Neural progenitor cell (in vitro differentiated cells): ENCODE measurements at regions not wholly inside any gene's neighbourhood (a gene's known extent, or its start where the extent isn't known, plus 50 kb on each side); places are given as distances from the start of the nearest gene placed in this dataset.
"Not testable (repeated sequence)": the region's sequence is repeated elsewhere in the genome, so short reads cannot be mapped to it uniquely, and the experiment has no call there.

Experiments
- DNase-seq: peaks from one replicate; pipeline ENCODE4 v3.0.0-alpha.2; 2016; ENCODE audit warnings: low spot score
- H2AFZ ChIP-seq: fragments of 200-600 bp; sonication (generic); replicated peaks from 2 replicates; pipeline ENCODE4 v1.6.1; 2016; ENCODE audit warnings: antibody characterized with exemption
- H3F3A ChIP-seq: fragments of 200-600 bp; sonication (generic); 2 replicates; pipeline ENCODE4 v1.6.1; 2016; ENCODE audit warnings: antibody characterized with exemption, low read depth
- H3K27ac ChIP-seq: fragments of 200-600 bp; sonication (generic); 2 replicates; pipeline ENCODE4 v1.5.1; 2016; ENCODE audit warnings: mild to moderate bottlenecking
- H3K27me3 ChIP-seq: fragments of 200-600 bp; sonication (generic); 2 replicates; pipeline ENCODE4 v1.6.1; 2016; ENCODE audit warnings: mild to moderate bottlenecking, moderate library complexity
- H3K36me3 ChIP-seq: fragments of 200-600 bp; sonication (generic); 2 replicates; pipeline ENCODE4 v1.5.1; 2016
- H3K4me1 ChIP-seq: fragments of 200-600 bp; sonication (generic); 2 replicates; pipeline ENCODE4 v1.6.1; 2016; ENCODE audit warnings: mixed run types
- H3K4me2 ChIP-seq: fragments of 200-600 bp; sonication (generic); 2 replicates; pipeline ENCODE4 v1.6.1; 2016
- H3K4me3 ChIP-seq: fragments of 200-600 bp; sonication (generic); 2 replicates; pipeline ENCODE4 v1.5.1; 2016
- H3K79me2 ChIP-seq: fragments of 200-600 bp; sonication (generic); 2 replicates; pipeline ENCODE4 v1.6.1; 2016; ENCODE audit warnings: low read depth
- H3K9ac ChIP-seq: fragments of 200-600 bp; sonication (generic); 2 replicates; pipeline ENCODE4 v1.6.1; 2016
- H3K9me3 ChIP-seq: fragments of 200-600 bp; sonication (generic); 2 replicates; pipeline ENCODE4 v1.5.1; 2016; ENCODE audit warnings: low read depth
- H4K20me1 ChIP-seq: fragments of 200-600 bp; sonication (generic); 2 replicates; pipeline ENCODE4 v1.6.1; 2016; ENCODE audit warnings: low read depth
- H3K27ac Mint-ChIP-seq: 3 replicates; pipeline ENCODE4 v1.8.0; 2021; ENCODE audit warnings: mixed read lengths
- H3K27me3 Mint-ChIP-seq: 2 replicates; pipeline ENCODE4 v1.8.0; 2022; ENCODE audit warnings: low read depth, mild to moderate bottlenecking, inconsistent platforms, moderate library complexity, mixed read lengths; ENCODE audit not compliant: insufficient read depth
- H3K36me3 Mint-ChIP-seq: 3 replicates; pipeline ENCODE4 v1.8.0; 2021; ENCODE audit warnings: mixed read lengths
- H3K4me1 Mint-ChIP-seq: 3 replicates; pipeline ENCODE4 v1.8.0; 2021; ENCODE audit warnings: mixed read lengths
- H3K4me3 Mint-ChIP-seq: 3 replicates; pipeline ENCODE4 v1.8.0; 2021; ENCODE audit warnings: mild to moderate bottlenecking, moderate library complexity, mixed read lengths
- H3K9me3 Mint-ChIP-seq: 3 replicates; pipeline ENCODE4 v1.8.0; 2020; ENCODE audit warnings: mixed read lengths
- EZH2 ChIP-seq: fragments of 200-600 bp; sonication (generic); IDR thresholded peaks from 2 replicates; pipeline ENCODE4 v1.6.1; 2017; ENCODE audit warnings: antibody characterized with exemption, mild to moderate bottlenecking, moderate library complexity
- EZH2phosphoT487 ChIP-seq: fragments of 200-600 bp; sonication (generic); IDR thresholded peaks from 2 replicates; pipeline ENCODE4 v1.6.1; 2017; ENCODE audit warnings: antibody characterized with exemption
- TF ChIP-seq, protein P1 (sequence below): fragments of 200-600 bp; sonication (generic); IDR thresholded peaks from 2 replicates; pipeline ENCODE4 v1.5.1; 2017; ENCODE audit warnings: antibody characterized with exemption, mild to moderate bottlenecking

DNA sequence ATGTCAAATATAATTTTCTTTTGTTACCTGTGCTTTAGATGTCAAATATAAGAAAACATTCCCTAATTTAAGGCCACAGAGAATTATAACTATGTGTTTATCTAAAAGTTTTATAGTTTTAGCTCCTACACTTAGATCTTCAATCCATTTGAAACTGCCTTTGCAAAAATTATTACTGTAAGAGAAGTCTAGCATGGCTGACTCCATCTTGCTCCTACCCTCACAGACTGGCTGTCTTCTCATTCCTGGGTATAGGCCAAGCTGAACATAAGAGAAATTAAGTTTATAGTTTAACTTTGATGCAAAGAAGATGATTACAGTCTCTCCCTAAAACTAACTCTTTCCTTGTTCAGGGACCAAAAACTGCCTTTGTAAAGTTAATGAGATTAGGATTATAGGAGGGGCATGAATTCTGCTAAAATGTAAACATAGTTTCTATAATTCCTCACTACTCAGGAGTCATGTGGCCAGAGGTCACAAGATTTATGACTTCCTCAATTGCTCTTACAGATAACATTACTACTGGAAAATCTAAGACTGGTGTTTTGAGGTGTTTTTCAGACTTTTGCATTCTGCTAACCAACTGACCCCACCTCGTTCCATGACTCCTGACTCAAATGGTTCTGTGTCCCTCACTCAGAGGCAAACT lies 184.0 kb downstream of the BCHE start:
- Histone ChIP-seq H3K36me3 (no peaks in the 10 kb centered on the region), H3K27ac (no peak overlapping the region), H3K4me3 (no peak overlapping the region), H3K4me2 (no peak overlapping the region), H3F3A (no peaks in the 10 kb centered on the region), H3K79me2 (no peaks in the 10 kb centered on the region), H3K9me3 (no peaks in the 10 kb centered on the region), H3K9ac (no peak overlapping the region), H3K4me1 (no peaks in the 10 kb centered on the region), H3K27me3 (no peaks in the 10 kb centered on the region), H2AFZ (no peak overlapping the region), H4K20me1 (no peaks in the 10 kb centered on the region)
- no peaks in the 10 kb centered on the region for H3K4me1 Mint-ChIP-seq
- DNase-seq = no peak
- no peak overlapping the region for H3K27ac Mint-ChIP-seq
- peaks cover 3% of the 10 kb centered on the region for H3K27me3 Mint-ChIP-seq
- no peaks in the 10 kb centered on the region for H3K36me3 Mint-ChIP-seq
- TF ChIP-seq, protein P1, sequence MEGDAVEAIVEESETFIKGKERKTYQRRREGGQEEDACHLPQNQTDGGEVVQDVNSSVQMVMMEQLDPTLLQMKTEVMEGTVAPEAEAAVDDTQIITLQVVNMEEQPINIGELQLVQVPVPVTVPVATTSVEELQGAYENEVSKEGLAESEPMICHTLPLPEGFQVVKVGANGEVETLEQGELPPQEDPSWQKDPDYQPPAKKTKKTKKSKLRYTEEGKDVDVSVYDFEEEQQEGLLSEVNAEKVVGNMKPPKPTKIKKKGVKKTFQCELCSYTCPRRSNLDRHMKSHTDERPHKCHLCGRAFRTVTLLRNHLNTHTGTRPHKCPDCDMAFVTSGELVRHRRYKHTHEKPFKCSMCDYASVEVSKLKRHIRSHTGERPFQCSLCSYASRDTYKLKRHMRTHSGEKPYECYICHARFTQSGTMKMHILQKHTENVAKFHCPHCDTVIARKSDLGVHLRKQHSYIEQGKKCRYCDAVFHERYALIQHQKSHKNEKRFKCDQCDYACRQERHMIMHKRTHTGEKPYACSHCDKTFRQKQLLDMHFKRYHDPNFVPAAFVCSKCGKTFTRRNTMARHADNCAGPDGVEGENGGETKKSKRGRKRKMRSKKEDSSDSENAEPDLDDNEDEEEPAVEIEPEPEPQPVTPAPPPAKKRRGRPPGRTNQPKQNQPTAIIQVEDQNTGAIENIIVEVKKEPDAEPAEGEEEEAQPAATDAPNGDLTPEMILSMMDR = no peak
- TF ChIP-seq EZH2phosphoT487 = no peak
- TF ChIP-seq EZH2 = no peak
- no peak overlapping the region for H3K4me3 Mint-ChIP-seq
- H3K9me3 Mint-ChIP-seq = peaks cover 2% of the 10 kb centered on the region

- H3K27me3 ChIP-seq, H2AFZ ChIP-seq, H3K36me3 ChIP-seq, DNase-seq, H4K20me1 ChIP-seq, H3K4me3 ChIP-seq, H3K27ac Mint-ChIP-seq, H3K79me2 ChIP-seq, H3K27ac ChIP-seq, H3K4me1 ChIP-seq, H3K9me3 Mint-ChIP-seq, H3K9me3 ChIP-seq, H3K4me1 Mint-ChIP-seq, H3K4me2 ChIP-seq, H3K27me3 Mint-ChIP-seq, H3K36me3 Mint-ChIP-seq, H3F3A ChIP-seq, H3K9ac ChIP-seq, H3K4me3 Mint-ChIP-seq: not testable (repeated sequence)
Measured at GRCh38 chr3:165649282-165649681, 187.9 kb downstream of the BCHE start.

GRCh38 chr3:165645191-165645590 lies 192.0 kb downstream of the BCHE start:
- Mint-ChIP-seq H3K36me3 (no peaks in the 10 kb centered on the region), H3K27ac (no peak overlapping the region), H3K9me3 (peaks cover 2% of the 10 kb centered on the region), H3K4me3 (no peak overlapping the region), H3K27me3 (no peaks in the 10 kb centered on the region), H3K4me1 (no peaks in the 10 kb centered on the region)
- Histone ChIP-seq H3K4me2 (no peak overlapping the region), H3K4me3 (no peak overlapping the region), H3F3A (no peaks in the 10 kb centered on the region), H3K9me3 (no peaks in the 10 kb centered on the region), H3K27me3 (no peaks in the 10 kb centered on the region), H3K9ac (no peak overlapping the region), H4K20me1 (no peaks in the 10 kb centered on the region), H3K27ac (no peak overlapping the region), H3K36me3 (no peaks in the 10 kb centered on the region), H3K4me1 (no peaks in the 10 kb centered on the region), H3K79me2 (no peaks in the 10 kb centered on the region), H2AFZ (no peak overlapping the region)
- no peak for DNase-seq
- TF ChIP-seq EZH2 = no peak
- TF ChIP-seq, protein P1 = no peak
- no peak for TF ChIP-seq EZH2phosphoT487

GRCh38 chr3:165644331-165644730 lies 192.9 kb downstream of the BCHE start:
- Histone ChIP-seq H3K9me3 (no peaks in the 10 kb centered on the region), H3K9ac (no peak overlapping the region), H3K4me3 (no peak overlapping the region), H3K4me1 (no peaks in the 10 kb centered on the region), H3K27me3 (no peaks in the 10 kb centered on the region), H3K79me2 (no peaks in the 10 kb centered on the region), H4K20me1 (no peaks in the 10 kb centered on the region), H3K36me3 (no peaks in the 10 kb centered on the region), H2AFZ (no peak overlapping the region), H3F3A (no peaks in the 10 kb centered on the region), H3K4me2 (no peak overlapping the region), H3K27ac (no peak overlapping the region)
- DNase-seq = no peak
- Mint-ChIP-seq H3K9me3 (peaks cover 2% of the 10 kb centered on the region), H3K4me1 (no peaks in the 10 kb centered on the region), H3K27ac (no peak overlapping the region), H3K4me3 (no peak overlapping the region), H3K27me3 (no peaks in the 10 kb centered on the region), H3K36me3 (no peaks in the 10 kb centered on the region)
- no peak for TF ChIP-seq EZH2
